ENCODE measurements at regions not wholly inside any gene's neighbourhood (a gene's known extent, or its start where the extent isn't known, plus 50 kb on each side); places are given as distances from the start of the nearest gene placed in this dataset.
"Not testable (repeated sequence)": the region's sequence is repeated elsewhere in the genome, so short reads cannot be mapped to it uniquely, and the experiment has no call there.

GRCh38 chr21:27885296-27885711 is 918.4 kb upstream of the ADAMTS5 start:
- no peak overlapping the region for H3K27ac ChIP-seq
- no peak for TF ChIP-seq CTCF (IDR thresholded peaks at IDR 0.05)
- no peak for DNase-seq (ENCODE audit: low spot score)

GRCh38 chr21:27881331-27881730 is 914.4 kb upstream of the ADAMTS5 start:
- not testable (repeated sequence) for H3K4me3 ChIP-seq; H3K27me3 ChIP-seq (replicated peaks; ENCODE audit: insufficient read depth); ATAC-seq (ENCODE audit: insufficient number of reproducible peaks, low FRiP score, low read depth); H3K36me3 ChIP-seq; H3K27ac ChIP-seq; H3K4me1 ChIP-seq (ENCODE audit: control insufficient read depth in 1 of 2, low read depth in 2 of 2); H3K9me3 ChIP-seq; DNase-seq (ENCODE audit: low spot score)

More at GRCh38 chr21:27885296-27885711, 918.4 kb upstream of the ADAMTS5 start:
- no peak overlapping the region for H3K4me3 ChIP-seq
- no peaks in the 10 kb centered on the region for H3K36me3 ChIP-seq
- no peak for ATAC-seq (ENCODE audit: insufficient number of reproducible peaks, low FRiP score, low read depth)
- no peaks in the 10 kb centered on the region for H3K4me1 ChIP-seq (ENCODE audit: control insufficient read depth in 1 of 2, low read depth in 2 of 2)
- no peaks in the 10 kb centered on the region for H3K9me3 ChIP-seq
- no peaks in the 10 kb centered on the region for H3K27me3 ChIP-seq (replicated peaks; ENCODE audit: insufficient read depth)

GRCh38 chr21:27872411-27872810 is 905.5 kb upstream of the ADAMTS5 start:
- H3K4me3 ChIP-seq; H3K36me3 ChIP-seq; H3K27ac ChIP-seq; H3K27me3 ChIP-seq (replicated peaks; ENCODE audit: insufficient read depth); ATAC-seq (ENCODE audit: insufficient number of reproducible peaks, low FRiP score, low read depth); H3K9me3 ChIP-seq; DNase-seq (ENCODE audit: low spot score); H3K4me1 ChIP-seq (ENCODE audit: control insufficient read depth in 1 of 2, low read depth in 2 of 2): not testable (repeated sequence)

- H3K4me1 ChIP-seq (ENCODE audit: control insufficient read depth in 1 of 2, low read depth in 2 of 2); H3K9me3 ChIP-seq; H3K27me3 ChIP-seq (replicated peaks; ENCODE audit: insufficient read depth); DNase-seq (ENCODE audit: low spot score); ATAC-seq (ENCODE audit: insufficient number of reproducible peaks, low FRiP score, low read depth); H3K4me3 ChIP-seq; H3K36me3 ChIP-seq; H3K27ac ChIP-seq: not testable (repeated sequence)
Measured at GRCh38 chr21:27870755-27871154, 903.9 kb upstream of the ADAMTS5 start.

GRCh38 chr21:27860314-27860955 is 893.5 kb upstream of the ADAMTS5 start:
- ATAC-seq (ENCODE audit: insufficient number of reproducible peaks, low FRiP score, low read depth); H3K9me3 ChIP-seq; H3K36me3 ChIP-seq; H3K4me1 ChIP-seq (ENCODE audit: control insufficient read depth in 1 of 2, low read depth in 2 of 2); H3K27me3 ChIP-seq (replicated peaks; ENCODE audit: insufficient read depth); H3K4me3 ChIP-seq; DNase-seq (ENCODE audit: low spot score); H3K27ac ChIP-seq: not testable (repeated sequence)

- not testable (repeated sequence) for H3K36me3 ChIP-seq; H3K9me3 ChIP-seq; DNase-seq (ENCODE audit: low spot score); ATAC-seq (ENCODE audit: insufficient number of reproducible peaks, low FRiP score, low read depth); H3K27me3 ChIP-seq (replicated peaks; ENCODE audit: insufficient read depth); H3K4me3 ChIP-seq; H3K27ac ChIP-seq; H3K4me1 ChIP-seq (ENCODE audit: control insufficient read depth in 1 of 2, low read depth in 2 of 2)
Measured at GRCh38 chr21:27858053-27858825, 891.4 kb upstream of the ADAMTS5 start.

GRCh38 chr21:27856988-27857387 is 890.1 kb upstream of the ADAMTS5 start:
- H3K9me3 ChIP-seq; H3K36me3 ChIP-seq; H3K4me3 ChIP-seq; H3K4me1 ChIP-seq (ENCODE audit: control insufficient read depth in 1 of 2, low read depth in 2 of 2); ATAC-seq (ENCODE audit: insufficient number of reproducible peaks, low FRiP score, low read depth); H3K27ac ChIP-seq; DNase-seq (ENCODE audit: low spot score); H3K27me3 ChIP-seq (replicated peaks; ENCODE audit: insufficient read depth): not testable (repeated sequence)

GRCh38 chr21:27841084-27841672 is 874.3 kb upstream of the ADAMTS5 start:
- no peak for TF ChIP-seq CTCF (IDR thresholded peaks at IDR 0.05)
- H3K27ac ChIP-seq = no peak overlapping the region
- H3K4me3 ChIP-seq = no peak overlapping the region
- peaks cover 7 to 33% of the 10 kb centered on the region in 2 donors for H3K4me1 ChIP-seq (ENCODE audit: control insufficient read depth in 1 of 2, low read depth in 2 of 2)
- DNase-seq (ENCODE audit: low spot score) (no peak), ATAC-seq (ENCODE audit: insufficient number of reproducible peaks, low FRiP score, low read depth) (no peak)
- no peaks in the 10 kb centered on the region for H3K36me3 ChIP-seq
- no peaks in the 10 kb centered on the region for H3K27me3 ChIP-seq (replicated peaks; ENCODE audit: insufficient read depth)
- H3K9me3 ChIP-seq = no peaks in the 10 kb centered on the region

Measured in thoracic aorta (tissue), 2 donors.